NCI-H1092 treated with DMSO at 0.1 percent for 48 hours (cell line): ENCODE measurements at regions not wholly inside any gene's neighbourhood (a gene's known extent, or its start where the extent isn't known, plus 50 kb on each side); places are given as distances from the start of the nearest gene placed in this dataset.
"Not testable (repeated sequence)": the region's sequence is repeated elsewhere in the genome, so short reads cannot be mapped to it uniquely, and the experiment has no call there.

Source experiments
- DNase-seq: peaks from one replicate; lab custom pipeline; 2025; lab: John Stamatoyannopoulos, UW

DNA sequence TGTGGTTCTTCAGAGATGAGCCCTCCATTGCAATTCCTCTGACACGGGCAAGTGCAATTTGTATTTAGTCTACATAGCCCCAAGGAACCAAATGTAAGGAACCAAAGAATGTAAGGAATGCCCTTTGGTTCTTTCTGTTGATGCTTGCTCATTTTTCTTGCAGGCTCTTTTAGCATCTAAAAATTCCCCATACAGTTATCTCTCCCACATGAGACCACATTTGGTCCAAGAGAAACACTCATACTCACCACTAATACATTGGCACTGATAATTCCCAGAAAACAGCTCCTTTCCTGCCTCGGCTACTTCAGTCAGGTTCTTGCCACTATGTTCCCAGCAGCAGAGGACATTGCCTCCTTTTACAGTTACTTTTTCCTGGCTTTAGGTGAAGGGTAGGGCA lies 332.6 kb downstream of the AEBP2 start:
- DNase-seq: no peak

DNA sequence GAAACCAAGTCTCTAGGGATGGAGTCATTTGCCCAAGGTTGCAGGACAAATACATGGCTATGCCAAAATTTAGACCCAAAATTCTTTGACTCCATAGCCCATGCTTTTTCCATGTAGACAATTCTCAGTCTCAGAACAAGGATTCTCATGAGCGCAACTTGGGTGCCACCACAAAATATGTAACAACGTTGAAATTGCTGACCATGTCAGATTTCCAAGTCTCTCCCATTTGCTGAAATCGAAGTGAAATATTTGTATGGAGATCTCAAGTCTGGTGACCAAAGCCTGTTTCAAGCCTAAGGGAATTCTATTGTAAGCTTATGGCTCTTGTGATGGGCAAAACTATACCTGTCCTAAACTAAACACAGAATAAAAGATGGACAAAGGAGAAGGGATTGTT lies 333.5 kb downstream of the AEBP2 start:
- no peak for DNase-seq

DNA sequence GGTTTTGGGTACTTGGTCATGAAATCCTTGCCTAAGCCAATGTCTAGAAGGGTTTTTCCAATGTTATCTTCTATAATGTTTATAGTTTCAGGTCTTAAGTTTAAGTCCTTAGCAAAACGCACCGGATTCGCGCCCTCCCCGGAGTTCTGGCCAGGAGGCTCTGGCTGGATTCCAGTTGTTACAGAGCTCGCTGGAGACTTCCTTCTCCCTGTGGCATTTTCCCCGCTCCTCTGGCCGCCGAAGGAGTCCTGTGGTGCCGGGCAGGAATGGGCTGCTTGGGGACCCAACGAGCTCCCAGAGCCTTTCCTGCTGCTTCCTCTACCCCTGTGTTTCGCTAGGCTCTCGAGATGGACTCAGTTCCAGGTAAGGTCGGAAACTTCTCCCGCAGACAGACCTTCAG lies 335.9 kb downstream of the AEBP2 start:
- DNase-seq: no peak

DNA sequence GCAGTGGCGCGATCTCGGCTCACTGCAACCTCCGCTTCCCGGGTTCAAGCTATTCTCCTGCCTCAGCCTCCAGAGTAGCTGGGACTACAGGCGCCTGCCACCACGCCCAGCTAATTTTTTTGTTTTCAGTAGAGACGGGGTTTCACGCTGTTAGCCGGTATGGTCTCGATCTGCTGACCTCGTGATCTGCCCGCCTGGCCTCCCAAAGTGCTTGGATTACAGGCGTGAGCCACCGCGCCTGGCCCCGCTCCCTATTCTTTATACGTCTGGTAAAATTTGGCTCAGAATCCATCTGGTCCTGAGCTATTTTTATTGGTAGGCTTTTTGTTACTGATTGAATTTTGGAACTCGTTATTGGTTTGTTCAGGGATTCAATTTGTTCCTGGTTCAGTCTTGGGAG lies 336.7 kb downstream of the AEBP2 start:
- not testable (repeated sequence) for DNase-seq

DNA sequence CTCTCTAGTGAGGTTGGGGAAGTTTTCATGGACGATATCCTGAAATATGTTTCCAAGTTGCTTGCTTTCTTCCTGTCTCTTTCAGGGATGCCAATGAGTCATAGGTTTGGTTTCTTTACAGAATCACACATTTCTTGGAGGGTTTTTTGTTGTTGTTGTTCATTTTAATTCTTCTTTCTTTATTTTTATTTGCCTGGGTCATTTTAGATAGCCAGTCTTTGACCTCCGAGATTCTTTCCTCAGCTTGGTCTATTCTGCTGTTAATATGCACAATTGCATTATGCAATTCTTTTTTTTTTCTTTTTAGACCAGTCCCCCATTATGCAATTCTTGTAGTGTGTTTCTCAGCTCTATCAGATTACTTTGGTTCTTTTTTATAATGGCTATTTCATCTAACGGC lies 338.9 kb downstream of the AEBP2 start:
- no peak for DNase-seq

DNA sequence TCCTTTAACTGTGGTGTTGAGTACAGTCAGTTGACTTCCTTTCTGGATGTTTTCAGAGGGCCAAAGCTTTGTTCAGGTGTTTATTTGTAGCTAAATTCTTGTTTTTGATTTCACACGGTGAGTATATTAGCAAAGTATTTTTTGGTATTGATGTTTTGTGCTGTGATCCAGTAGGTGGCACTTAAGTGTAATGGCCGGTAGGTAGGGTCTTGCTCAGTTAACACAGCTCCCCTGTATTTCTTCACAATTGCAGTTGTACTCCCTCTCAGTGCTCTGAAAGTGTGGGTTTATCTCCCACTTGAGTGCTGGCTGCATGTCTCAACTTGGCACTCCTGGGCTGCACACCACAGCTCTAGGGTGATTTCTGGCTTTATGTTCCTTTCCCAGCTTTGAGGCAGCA lies 339.5 kb downstream of the AEBP2 start:
- DNase-seq: no peak

DNA sequence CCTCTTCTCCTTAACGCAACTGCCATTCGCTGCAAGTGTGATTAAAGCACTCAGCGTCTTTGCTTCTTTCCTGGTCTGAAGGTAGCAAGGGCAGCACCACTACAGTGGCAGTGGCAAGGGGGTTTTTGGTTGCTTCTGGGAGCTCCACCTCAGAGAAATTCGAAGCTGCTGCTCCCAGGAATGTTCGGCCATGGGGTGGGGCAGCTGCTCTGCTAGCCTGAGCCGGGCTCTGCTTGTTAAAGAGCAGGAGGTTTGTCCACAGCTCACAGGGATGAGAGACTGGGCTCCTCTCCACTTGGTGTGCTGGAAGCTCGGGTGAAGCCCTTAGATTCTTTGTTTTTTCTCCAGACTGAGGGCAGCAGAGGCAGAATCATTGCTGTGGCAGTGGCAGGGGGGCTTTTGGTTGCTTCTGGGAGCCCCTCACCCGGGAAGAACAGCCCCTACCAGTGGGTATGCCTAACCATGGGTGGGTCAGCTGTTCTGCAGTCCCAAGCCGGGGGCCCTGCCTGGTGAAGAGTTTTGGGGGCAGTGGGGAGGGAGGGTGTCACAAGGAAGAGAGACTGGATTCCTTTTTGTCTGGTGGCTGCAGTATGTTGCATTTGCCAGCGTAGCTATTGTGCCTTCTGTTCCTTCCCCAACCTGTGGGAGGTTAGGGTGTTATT lies 340.2 kb downstream of the AEBP2 start:
- DNase-seq: no peak

DNA sequence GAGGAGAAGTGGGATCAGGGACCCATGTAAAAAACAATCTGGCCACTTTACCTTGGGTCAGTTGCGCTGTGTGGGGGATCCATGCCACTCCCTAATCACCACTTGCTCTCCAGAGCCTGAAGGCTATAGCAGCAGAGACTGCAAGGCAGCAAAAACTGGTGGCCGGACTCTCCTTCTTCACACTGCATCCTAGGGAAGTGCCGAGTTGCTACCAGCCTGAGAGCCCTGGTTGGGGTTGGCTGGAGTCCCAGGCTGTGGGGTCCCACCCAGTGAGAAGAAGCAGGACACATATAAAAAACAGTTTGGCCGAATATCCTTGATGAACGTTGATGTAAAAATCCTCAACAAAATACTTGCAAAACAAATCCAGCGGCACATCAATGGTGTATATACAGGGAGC lies 341.2 kb downstream of the AEBP2 start:
- DNase-seq: no peak

DNA sequence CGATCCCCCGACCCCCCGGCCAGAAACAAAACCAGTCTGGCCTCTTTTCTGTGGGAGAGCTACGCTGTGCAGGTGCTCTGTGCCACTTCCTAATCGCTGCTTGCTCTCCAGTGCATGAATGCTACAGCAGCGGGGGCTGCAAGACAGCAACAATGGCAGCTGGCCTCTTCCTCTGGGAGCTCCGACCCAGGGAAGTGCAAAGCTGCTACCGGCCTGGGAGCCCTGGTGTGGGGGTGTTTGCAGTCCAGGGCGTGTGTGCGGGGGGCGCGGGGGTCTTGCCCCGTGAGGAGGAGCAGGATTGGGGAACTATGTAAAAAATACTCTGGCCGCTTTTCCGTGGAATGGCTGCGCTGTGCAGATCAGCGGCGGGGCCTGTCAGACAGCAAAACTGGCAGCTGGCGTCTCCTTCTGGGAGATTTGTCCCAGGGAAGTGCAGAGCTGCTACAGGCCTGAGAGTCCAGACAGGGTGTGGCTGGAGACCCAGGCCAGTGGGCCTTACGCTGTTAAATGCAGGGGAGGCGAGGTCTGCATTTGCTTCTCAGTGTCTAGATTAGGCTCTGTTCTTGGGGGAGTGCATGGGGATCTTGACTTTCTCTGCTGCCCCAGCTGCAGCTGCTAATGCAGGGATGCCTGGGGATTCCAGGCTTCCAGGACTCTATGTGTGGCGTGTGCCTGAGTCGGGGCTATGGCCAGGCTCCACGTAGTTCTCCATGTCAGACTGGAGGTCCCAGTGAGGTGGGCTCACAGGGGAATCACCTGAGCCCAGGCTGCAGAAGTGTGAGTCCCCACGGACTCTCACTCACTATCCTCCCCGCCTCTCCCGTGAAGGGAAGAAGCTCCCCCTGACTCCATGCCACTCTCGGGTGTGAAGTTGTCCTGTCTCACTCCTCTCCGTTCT lies 344.5 kb downstream of the AEBP2 start:
- no peak for DNase-seq

DNA sequence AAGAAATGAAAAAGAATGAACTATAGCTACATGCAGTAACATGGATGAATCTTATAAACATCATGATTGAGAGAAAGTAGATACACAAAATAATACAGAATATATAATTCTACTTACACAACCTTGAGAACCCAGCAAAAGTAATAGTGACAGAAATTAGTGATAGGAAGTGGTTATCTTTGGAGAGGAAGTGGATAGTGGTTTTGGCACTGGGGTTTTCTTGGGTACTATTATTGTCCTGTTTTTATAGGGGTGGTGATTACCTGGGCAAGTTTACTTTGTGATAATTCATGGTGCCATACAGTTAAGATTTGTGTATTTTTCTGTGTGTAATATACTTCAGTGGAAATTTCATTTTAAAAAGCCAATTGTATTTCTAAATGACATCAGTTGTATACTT lies 352.7 kb downstream of the AEBP2 start:
- DNase-seq: no peak

DNA sequence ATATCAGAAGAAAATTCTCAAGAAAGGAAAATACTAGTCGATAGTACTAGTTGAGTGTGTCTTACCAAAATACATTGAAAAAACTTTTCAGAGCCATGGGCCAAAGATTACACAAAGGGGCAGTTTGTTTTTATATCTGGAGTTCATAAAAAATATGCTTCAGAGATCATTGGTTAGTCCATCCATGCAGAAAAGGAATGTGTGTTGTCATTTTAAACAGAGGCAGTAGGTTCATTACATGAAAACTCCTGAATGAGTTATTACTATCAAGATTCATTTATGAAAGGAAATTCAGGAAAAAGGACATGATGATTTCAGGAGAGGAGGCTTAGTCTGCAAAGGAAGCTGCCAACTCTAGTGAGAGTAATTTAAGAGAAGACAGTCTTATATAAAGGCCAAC lies 354.8 kb downstream of the AEBP2 start:
- DNase-seq: no peak

DNA sequence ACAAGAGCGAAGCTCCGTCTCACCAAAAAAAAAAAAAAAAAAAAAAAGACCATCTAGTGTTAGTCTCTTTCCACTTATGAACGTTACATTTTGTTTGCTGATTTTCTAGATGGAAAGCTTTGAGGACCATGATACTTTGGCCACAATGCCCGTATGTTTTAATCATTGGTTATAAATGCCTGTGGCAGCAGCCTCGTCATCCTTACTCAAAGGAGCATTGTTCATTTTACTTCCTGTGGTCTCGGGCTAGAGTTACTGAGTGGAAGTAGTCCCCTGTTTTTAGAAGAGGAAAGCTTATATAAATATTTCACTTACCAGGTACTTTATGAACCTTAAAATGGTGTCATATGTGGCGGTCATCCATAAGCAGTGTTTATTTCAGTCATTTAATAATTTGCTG lies 359.9 kb downstream of the AEBP2 start:
- no peak for DNase-seq

DNA sequence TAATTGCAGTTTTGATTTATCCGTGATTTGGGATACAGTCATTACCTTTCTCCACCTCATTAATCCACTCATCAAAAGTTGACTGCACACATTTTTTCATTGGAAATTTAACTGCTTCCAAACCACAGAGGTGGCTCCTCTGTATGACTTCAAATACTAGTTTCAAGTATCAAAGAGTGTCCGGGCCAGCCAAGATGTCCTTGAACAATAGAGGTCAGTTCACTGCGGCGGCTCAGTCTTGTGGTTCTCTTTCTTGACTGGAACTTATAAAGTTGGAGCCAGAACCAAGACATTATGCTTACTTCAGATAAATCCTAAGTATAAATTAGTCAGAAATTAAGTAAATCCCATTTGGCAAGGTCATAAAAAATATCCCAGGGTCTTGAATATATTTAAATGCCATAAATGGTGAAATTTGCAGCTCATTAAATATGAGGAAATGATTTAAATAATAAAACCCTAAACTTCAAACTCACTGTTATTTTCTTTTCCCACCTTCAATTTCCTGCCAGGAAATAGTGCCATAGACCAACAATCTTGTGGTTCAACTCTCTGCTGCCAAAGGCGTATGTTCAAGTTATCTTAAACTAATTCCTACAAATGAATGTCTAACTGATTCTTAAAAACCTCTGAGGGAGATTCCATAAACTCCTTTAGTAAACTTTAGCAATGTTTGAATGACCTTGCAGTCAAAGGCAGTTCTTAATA lies 360.8 kb downstream of the AEBP2 start:
- no peak for DNase-seq

DNA sequence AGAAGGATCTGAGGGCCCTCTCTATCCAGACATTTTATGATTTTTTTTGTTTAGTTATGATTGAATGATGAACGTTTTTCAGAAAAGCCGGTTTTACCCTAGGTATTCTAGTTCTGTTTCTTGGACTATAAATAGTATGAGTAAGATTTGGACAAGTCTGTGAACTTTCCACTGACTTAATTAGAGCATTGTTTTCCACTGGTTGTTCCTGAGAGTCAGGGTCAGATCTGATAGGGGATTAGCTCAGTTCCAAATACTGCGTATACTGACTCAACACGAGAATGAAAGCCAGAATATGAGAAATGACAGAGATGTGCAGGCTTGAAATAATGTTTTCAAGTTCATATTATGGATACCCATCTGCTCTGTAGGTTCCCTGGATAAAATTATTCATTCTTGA lies 361.6 kb downstream of the AEBP2 start:
- no peak for DNase-seq

DNA sequence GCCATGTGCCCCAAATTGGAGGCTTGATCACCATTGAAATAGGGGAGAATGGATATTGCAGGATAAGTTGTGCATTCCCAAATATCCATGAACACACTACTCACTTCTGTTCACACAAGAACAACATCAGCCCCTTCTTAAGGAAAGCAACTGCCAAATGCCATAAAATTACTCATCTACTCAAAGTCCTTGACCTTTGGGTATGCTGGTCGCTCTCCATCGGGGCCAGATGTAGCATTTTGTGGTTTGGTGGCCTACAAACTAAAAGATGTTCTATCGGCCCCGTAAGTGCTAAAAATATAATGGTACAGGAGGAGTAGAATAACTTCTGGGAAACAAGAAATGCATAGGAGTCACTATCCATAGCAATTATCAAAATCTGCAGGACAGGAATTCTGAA lies 362.6 kb downstream of the AEBP2 start:
- no peak for DNase-seq

DNA sequence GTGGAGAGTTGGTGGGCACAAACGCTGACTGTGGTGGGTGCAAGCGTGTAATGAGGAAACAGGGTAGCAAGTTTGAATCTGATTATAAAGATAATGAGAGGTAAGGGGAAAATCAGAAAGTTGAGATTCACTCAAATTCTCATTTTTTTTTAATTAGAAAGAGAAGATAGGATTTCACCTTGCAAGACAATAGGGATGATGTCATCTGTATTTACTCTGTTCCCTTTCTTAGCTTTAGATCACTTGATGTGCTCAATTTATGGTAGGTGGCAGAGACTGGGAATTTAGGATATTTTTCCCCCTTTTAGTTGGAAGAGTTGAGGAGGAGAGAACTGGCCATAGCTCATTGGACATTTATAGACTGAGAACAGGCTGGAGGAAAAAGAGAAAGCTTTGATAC lies 363.6 kb downstream of the AEBP2 start:
- DNase-seq: no peak

DNA sequence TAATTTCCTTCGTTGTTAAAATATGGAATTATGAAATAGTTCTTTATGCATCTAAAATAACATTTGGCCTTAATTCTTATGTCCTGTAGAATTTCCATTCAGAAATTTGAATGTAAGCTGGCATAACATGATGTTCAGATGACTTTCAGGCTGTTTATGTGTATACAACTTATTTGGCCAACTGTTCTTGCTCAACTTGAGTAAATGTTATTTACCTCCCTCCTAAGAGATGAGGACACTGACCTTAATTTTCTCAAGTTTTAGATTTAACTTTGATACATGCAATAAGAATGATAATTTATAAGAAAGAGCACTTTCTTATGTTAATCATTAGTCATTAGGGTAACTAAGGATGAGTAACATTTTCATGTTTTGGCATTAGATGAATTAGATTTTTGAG lies 365.4 kb downstream of the AEBP2 start:
- DNase-seq: no peak

DNA sequence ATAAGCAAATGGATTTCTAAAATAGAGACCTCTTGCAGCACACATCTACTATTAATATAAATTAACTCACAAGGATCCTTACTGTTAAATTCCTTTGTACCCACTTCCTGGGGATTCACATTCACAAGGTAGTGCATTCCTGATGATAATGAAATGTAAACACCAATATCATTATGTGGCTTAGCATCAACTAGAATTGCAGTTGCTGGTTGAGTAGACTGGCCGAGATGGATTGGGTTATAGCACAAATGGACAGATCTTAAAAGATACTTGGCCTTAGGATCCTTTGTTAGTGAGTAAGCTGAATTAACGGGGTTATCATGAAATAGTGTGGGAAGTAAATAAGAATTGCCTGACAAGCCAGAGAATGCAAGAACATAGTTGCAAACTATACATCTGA lies 369.1 kb downstream of the AEBP2 start:
- no peak for DNase-seq

DNA sequence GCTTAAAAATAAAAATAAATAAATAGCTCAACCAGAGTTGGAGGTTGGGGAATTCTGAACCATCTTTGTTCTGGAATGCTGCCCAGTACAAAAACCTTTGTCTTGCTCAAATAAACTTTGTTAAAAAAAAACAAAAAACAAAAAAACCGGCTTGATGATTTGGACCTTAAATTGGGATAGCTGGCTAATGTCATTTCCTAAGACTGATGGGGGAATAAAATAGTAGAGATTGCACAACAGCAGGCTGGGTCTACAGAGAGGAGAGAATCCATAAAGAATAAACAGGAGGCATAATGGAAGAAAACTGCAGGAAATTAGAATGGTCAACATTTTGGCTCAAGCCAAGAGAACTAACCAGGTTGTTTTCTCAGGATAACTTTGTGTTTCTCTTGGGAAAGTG lies 370.9 kb downstream of the AEBP2 start:
- no peak for DNase-seq

DNA sequence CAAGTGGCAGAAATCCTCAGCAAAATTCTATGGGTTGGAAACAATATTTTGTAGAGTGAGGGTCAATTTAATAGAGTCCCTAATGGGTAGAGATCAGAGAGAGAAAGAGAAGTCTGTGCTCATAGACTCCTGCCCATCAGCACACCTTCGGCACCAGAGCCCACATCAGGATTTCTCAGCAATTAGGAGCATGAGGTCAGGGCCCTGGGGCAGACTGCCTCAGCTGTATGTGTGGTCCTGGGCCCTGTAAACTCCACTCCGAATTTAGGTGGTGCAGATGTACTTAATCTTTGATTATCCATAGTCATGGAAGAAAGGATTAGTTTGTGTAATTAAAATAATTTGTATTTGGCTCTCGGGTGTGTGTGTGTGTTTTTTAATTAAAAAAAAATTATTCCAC lies 372.6 kb downstream of the AEBP2 start:
- no peak for DNase-seq

DNA sequence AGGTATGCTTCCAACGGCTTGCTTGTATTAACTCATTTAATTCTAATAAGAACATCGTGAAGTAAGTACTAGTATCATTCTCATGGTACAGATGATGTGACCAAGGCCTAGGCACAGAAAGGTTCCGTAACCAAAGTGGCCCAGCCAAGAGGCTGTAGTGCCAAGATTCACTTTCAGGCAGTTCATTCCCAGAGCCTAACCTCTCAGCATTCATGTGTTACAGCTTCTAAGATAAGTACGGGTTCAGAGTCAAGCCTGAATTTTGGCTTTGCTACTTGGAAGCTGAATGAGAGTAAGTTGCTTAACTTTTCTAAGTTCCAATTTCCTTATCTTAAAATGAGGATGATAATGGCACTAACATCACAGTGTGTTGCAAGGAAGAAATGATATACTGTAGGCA lies 379.9 kb downstream of the AEBP2 start:
- DNase-seq: no peak

DNA sequence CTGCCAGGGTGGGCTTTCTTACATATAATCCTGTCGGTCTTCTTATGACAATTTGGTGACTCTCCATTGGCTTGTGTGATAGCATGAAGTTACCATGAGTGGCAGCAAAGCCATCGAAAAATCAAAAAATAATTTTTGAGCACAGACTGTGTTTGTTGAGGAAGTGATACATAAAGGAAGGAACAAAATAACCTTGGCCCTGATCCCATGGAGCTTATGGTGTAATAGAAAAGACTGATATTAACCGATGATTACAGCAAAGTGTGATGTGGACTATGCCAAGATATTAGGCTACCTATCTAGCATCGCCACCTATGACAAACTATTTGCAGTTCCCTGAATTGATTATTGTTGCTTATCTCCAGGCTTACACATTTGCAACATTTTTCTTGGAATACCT lies 383.2 kb downstream of the AEBP2 start:
- DNase-seq: no peak

DNA sequence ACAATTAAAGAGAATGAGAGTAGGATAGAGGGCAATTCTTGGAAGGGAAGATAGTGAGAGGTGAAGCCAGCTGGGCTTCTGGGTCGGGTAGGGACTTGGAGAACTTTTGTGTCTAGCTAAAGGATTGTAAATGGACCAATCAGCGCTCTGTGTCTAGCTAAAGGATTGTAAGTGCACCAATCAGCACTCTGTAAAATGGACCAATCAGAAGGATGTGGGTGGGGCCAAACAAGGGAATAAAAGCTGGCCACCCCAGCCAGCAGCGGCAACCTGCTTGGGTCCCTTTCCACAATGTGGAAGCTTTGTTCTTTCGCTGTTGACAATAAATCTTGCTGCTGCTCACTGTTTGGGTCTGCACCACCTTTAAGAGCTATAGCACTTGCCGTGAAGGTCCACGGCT lies 384.0 kb downstream of the AEBP2 start:
- DNase-seq: not testable (repeated sequence)
